Dendritic cell treated with granulocyte-macrophage colony-stimulating factor and Interleukin-4, amounts not matched to agents 40 ng/mL and 50 ng/mL, for 4 days (primary cell): ENCODE measurements at regions not wholly inside any gene's neighbourhood (a gene's known extent, or its start where the extent isn't known, plus 50 kb on each side); places are given as distances from the start of the nearest gene placed in this dataset.

Experiments used
- H3K27ac Mint-ChIP-seq: one replicate; pipeline ENCODE4 v1.8.0; 2022; ENCODE audit warnings: mild to moderate bottlenecking, mixed read lengths
- H3K27me3 Mint-ChIP-seq: one replicate; pipeline ENCODE4 v1.8.0; 2022; ENCODE audit warnings: mild to moderate bottlenecking, mixed read lengths
- H3K36me3 Mint-ChIP-seq: one replicate; pipeline ENCODE4 v1.8.0; 2022; ENCODE audit warnings: low read depth, mixed read lengths
- H3K4me1 Mint-ChIP-seq: one replicate; pipeline ENCODE4 v1.8.0; 2022; ENCODE audit warnings: low read depth, mixed read lengths
- H3K4me3 Mint-ChIP-seq: one replicate; pipeline ENCODE4 v1.8.0; 2022; ENCODE audit warnings: mild to moderate bottlenecking, moderate library complexity, mixed read lengths
- H3K9me3 Mint-ChIP-seq: one replicate; pipeline ENCODE4 v1.8.0; 2022; ENCODE audit warnings: mixed read lengths
- intact Hi-C: fragments of 100-400 bp; cut with micrococcal nuclease; formaldehyde crosslinking; loops from one replicate; pipeline ENCODE4 v1.15.0; 2022

- no peaks in the 10 kb centered on the region for H3K27me3 Mint-ChIP-seq
- no peaks in the 10 kb centered on the region for H3K9me3 Mint-ChIP-seq
- no peaks in the 10 kb centered on the region for H3K36me3 Mint-ChIP-seq
- no peaks in the 10 kb centered on the region for H3K4me1 Mint-ChIP-seq
- H3K4me3 Mint-ChIP-seq: no peak overlapping the region
- intact Hi-C loops: no loop called here
- no peak overlapping the region for H3K27ac Mint-ChIP-seq
Measured at GRCh38 chr18:7329016-7329415, 98.1 kb downstream of the LRRC30 start.

- Mint-ChIP-seq H3K27me3 (no peaks in the 10 kb centered on the region), H3K27ac (no peak overlapping the region), H3K9me3 (no peaks in the 10 kb centered on the region), H3K4me1 (no peaks in the 10 kb centered on the region), H3K4me3 (no peak overlapping the region), H3K36me3 (no peaks in the 10 kb centered on the region)
- intact Hi-C loops: no loop called here
Measured at GRCh38 chr18:7332452-7332851, 101.6 kb downstream of the LRRC30 start.

- Mint-ChIP-seq H3K27me3 (no peaks in the 10 kb centered on the region), H3K9me3 (no peaks in the 10 kb centered on the region), H3K4me3 (no peak overlapping the region), H3K27ac (no peak overlapping the region), H3K36me3 (no peaks in the 10 kb centered on the region), H3K4me1 (no peaks in the 10 kb centered on the region)
- intact Hi-C loops: no loop called here
Measured at GRCh38 chr18:7333025-7333562, 102.2 kb downstream of the LRRC30 start.

GRCh38 chr18:7334973-7335568, 104.2 kb downstream of the LRRC30 start:
- Mint-ChIP-seq H3K36me3 (no peaks in the 10 kb centered on the region), H3K4me3 (no peak overlapping the region), H3K4me1 (no peaks in the 10 kb centered on the region), H3K27me3 (no peaks in the 10 kb centered on the region), H3K9me3 (no peaks in the 10 kb centered on the region), H3K27ac (no peak overlapping the region)
- intact Hi-C loops: no loop called here

GRCh38 chr18:7336623-7337022, 105.7 kb downstream of the LRRC30 start:
- intact Hi-C loops: no loop called here
- Mint-ChIP-seq H3K27me3 (no peaks in the 10 kb centered on the region), H3K4me1 (no peaks in the 10 kb centered on the region), H3K4me3 (no peak overlapping the region), H3K36me3 (no peaks in the 10 kb centered on the region), H3K27ac (no peak overlapping the region), H3K9me3 (no peaks in the 10 kb centered on the region)

GRCh38 chr18:7338846-7339245, 108.0 kb downstream of the LRRC30 start:
- intact Hi-C loops: no loop called here
- no peaks in the 10 kb centered on the region for H3K4me1 Mint-ChIP-seq
- H3K9me3 Mint-ChIP-seq: no peaks in the 10 kb centered on the region
- no peaks in the 10 kb centered on the region for H3K36me3 Mint-ChIP-seq
- no peak overlapping the region for H3K4me3 Mint-ChIP-seq
- no peaks in the 10 kb centered on the region for H3K27me3 Mint-ChIP-seq
- no peak overlapping the region for H3K27ac Mint-ChIP-seq

GRCh38 chr18:7341581-7342337, 110.9 kb downstream of the LRRC30 start:
- Mint-ChIP-seq H3K27me3 (no peaks in the 10 kb centered on the region), H3K9me3 (no peaks in the 10 kb centered on the region)
- intact Hi-C loops: no loop called here

GRCh38 chr18:7349181-7349837, 118.4 kb downstream of the LRRC30 start:
- Mint-ChIP-seq H3K36me3 (no peaks in the 10 kb centered on the region), H3K4me3 (no peak overlapping the region), H3K4me1 (no peaks in the 10 kb centered on the region), H3K9me3 (no peaks in the 10 kb centered on the region), H3K27ac (no peak overlapping the region), H3K27me3 (no peaks in the 10 kb centered on the region)
- intact Hi-C loops: no loop called here

More at GRCh38 chr18:7341581-7342337, 110.9 kb downstream of the LRRC30 start:
- no peak overlapping the region for H3K27ac Mint-ChIP-seq
- H3K4me1 Mint-ChIP-seq: no peaks in the 10 kb centered on the region
- no peak overlapping the region for H3K4me3 Mint-ChIP-seq
- H3K36me3 Mint-ChIP-seq: no peaks in the 10 kb centered on the region

- no peak overlapping the region for H3K4me3 Mint-ChIP-seq
- no peaks in the 10 kb centered on the region for H3K4me1 Mint-ChIP-seq
- no peaks in the 10 kb centered on the region for H3K36me3 Mint-ChIP-seq
- no peaks in the 10 kb centered on the region for H3K9me3 Mint-ChIP-seq
- intact Hi-C loops: no loop called here
- H3K27ac Mint-ChIP-seq: no peak overlapping the region
- H3K27me3 Mint-ChIP-seq: no peaks in the 10 kb centered on the region
Measured at GRCh38 chr18:7358989-7359726, 128.3 kb downstream of the LRRC30 start.

GRCh38 chr18:7360606-7361170, 129.8 kb downstream of the LRRC30 start:
- no peaks in the 10 kb centered on the region for H3K27me3 Mint-ChIP-seq
- H3K36me3 Mint-ChIP-seq: no peaks in the 10 kb centered on the region
- no peak overlapping the region for H3K27ac Mint-ChIP-seq
- intact Hi-C loops: no loop called here
- H3K9me3 Mint-ChIP-seq: no peaks in the 10 kb centered on the region
- no peaks in the 10 kb centered on the region for H3K4me1 Mint-ChIP-seq
- H3K4me3 Mint-ChIP-seq: no peak overlapping the region

GRCh38 chr18:7363338-7363737, 132.4 kb downstream of the LRRC30 start:
- Mint-ChIP-seq H3K27me3 (peaks cover 12% of the 10 kb centered on the region), H3K4me1 (no peaks in the 10 kb centered on the region), H3K9me3 (no peaks in the 10 kb centered on the region), H3K4me3 (no peak overlapping the region), H3K36me3 (no peaks in the 10 kb centered on the region), H3K27ac (no peak overlapping the region)
- intact Hi-C loops: no loop called here

- Mint-ChIP-seq H3K4me1 (peaks cover 5% of the 10 kb centered on the region), H3K36me3 (no peaks in the 10 kb centered on the region), H3K9me3 (no peaks in the 10 kb centered on the region), H3K27ac (no peak overlapping the region), H3K4me3 (no peak overlapping the region), H3K27me3 (peaks cover 14% of the 10 kb centered on the region)
- intact Hi-C loops: no loop called here
Measured at GRCh38 chr18:7366597-7366996, 135.7 kb downstream of the LRRC30 start.

- peaks cover 5% of the 10 kb centered on the region for H3K4me1 Mint-ChIP-seq
- no peaks in the 10 kb centered on the region for H3K36me3 Mint-ChIP-seq
- peaks cover 14% of the 10 kb centered on the region for H3K27me3 Mint-ChIP-seq
- no peak overlapping the region for H3K4me3 Mint-ChIP-seq
- H3K27ac Mint-ChIP-seq: no peak overlapping the region
- no peaks in the 10 kb centered on the region for H3K9me3 Mint-ChIP-seq
- intact Hi-C loops: no loop called here
Measured at GRCh38 chr18:7367336-7367735, 136.4 kb downstream of the LRRC30 start.
